SK-N-SH (cell line): ENCODE measurements at regions not wholly inside any gene's neighbourhood (a gene's known extent, or its start where the extent isn't known, plus 50 kb on each side); places are given as distances from the start of the nearest gene placed in this dataset.

Experiments
- CHD2 ChIP-seq: fragments of 150-350 bp; IDR thresholded peaks from 2 replicates; pipeline ENCODE4 v1.6.1; 2018; ENCODE audit warnings: low read length; ENCODE audit not compliant: partially characterized antibody
- EZH2phosphoT487 ChIP-seq: fragments of 200-600 bp; sonication (generic); IDR thresholded peaks from 2 replicates; pipeline ENCODE4 v1.6.1; 2017; ENCODE audit warnings: low read depth, mixed run types, mild to moderate bottlenecking, antibody characterized with exemption, moderate library complexity, borderline replicate concordance
- FOXM1 ChIP-seq: IDR thresholded peaks from 2 replicates; pipeline ENCODE4 v1.4.0; 2012; ENCODE audit warnings: low read depth, mild to moderate bottlenecking
- GATA2 ChIP-seq: sonication (generic); formaldehyde crosslinking; IDR thresholded peaks from 2 replicates; pipeline ENCODE4 v1.5.0; 2020; ENCODE audit warnings: mild to moderate bottlenecking, missing genetic modification reagents
- JUND ChIP-seq: IDR thresholded peaks from 2 replicates; pipeline ENCODE4 v1.4.0; 2012
- MEF2A ChIP-seq: IDR thresholded peaks from 2 replicates; pipeline ENCODE4 v1.4.0; 2012; ENCODE audit warnings: low read depth, borderline replicate concordance
- NRF1 ChIP-seq: IDR thresholded peaks from 2 replicates; pipeline ENCODE4 v1.6.1; 2012; ENCODE audit warnings: low read depth, mild to moderate bottlenecking, low read length
- POLR2AphosphoS5 ChIP-seq: IDR thresholded peaks from 2 replicates; pipeline ENCODE4 v1.6.1; 2012; ENCODE audit warnings: low read depth, low read length
- RAD21 ChIP-seq: IDR thresholded peaks from 2 replicates; pipeline ENCODE4 v1.6.1; 2012; ENCODE audit warnings: mild to moderate bottlenecking, low read length
- RCOR1 ChIP-seq: fragments of 150-350 bp; IDR thresholded peaks from 2 replicates; pipeline ENCODE4 v1.6.1; 2017; ENCODE audit warnings: antibody characterized with exemption, low read length
- RFX5 ChIP-seq: IDR thresholded peaks from 2 replicates; pipeline ENCODE4 v1.6.1; 2012; ENCODE audit warnings: mild to moderate bottlenecking, improper control_type of control experiment, low read length
- RXRA ChIP-seq: IDR thresholded peaks from 2 replicates; pipeline ENCODE4 v1.4.0; 2012; ENCODE audit warnings: low read depth, mild to moderate bottlenecking, borderline replicate concordance
- SIN3A ChIP-seq: IDR thresholded peaks from 2 replicates; pipeline ENCODE4 v1.6.1; 2012; ENCODE audit warnings: low read depth, mild to moderate bottlenecking, low read length, moderate library complexity, borderline replicate concordance
- SMC3 ChIP-seq: IDR thresholded peaks from 2 replicates; pipeline ENCODE4 v1.6.1; 2012; ENCODE audit warnings: low read depth, low read length, improper control_type of control experiment
- TAF1 ChIP-seq: IDR thresholded peaks from 2 replicates; pipeline ENCODE4 v1.6.1; 2012; ENCODE audit warnings: low read depth, mild to moderate bottlenecking, low read length, moderate library complexity, borderline replicate concordance
- TCF12 ChIP-seq: IDR thresholded peaks from 2 replicates; pipeline ENCODE4 v1.4.0; 2012
- TEAD4 ChIP-seq: IDR thresholded peaks from 2 replicates; pipeline ENCODE4 v1.4.0; 2012; ENCODE audit warnings: mild to moderate bottlenecking, borderline replicate concordance; ENCODE audit not compliant: insufficient read depth
- TF ChIP-seq, protein P1 (sequence below): fragments of 150-350 bp; IDR thresholded peaks from 2 replicates; pipeline ENCODE4 v1.6.1; 2016; ENCODE audit warnings: mild to moderate bottlenecking, low read depth, low read length
- TF ChIP-seq, protein P2 (sequence below): IDR thresholded peaks from 2 replicates; pipeline ENCODE4 v1.4.0; 2012; ENCODE audit warnings: low read depth, borderline replicate concordance
- TF ChIP-seq, protein P3 (sequence below): fragments of 150-350 bp; IDR thresholded peaks from 2 replicates; pipeline ENCODE4 v1.6.1; 2017; ENCODE audit warnings: antibody characterized with exemption, low read length, low read depth, borderline replicate concordance
- TF ChIP-seq, protein P4 (sequence below): IDR thresholded peaks from 2 replicates; pipeline ENCODE4 v1.4.0; 2012; ENCODE audit warnings: low read depth

DNA sequence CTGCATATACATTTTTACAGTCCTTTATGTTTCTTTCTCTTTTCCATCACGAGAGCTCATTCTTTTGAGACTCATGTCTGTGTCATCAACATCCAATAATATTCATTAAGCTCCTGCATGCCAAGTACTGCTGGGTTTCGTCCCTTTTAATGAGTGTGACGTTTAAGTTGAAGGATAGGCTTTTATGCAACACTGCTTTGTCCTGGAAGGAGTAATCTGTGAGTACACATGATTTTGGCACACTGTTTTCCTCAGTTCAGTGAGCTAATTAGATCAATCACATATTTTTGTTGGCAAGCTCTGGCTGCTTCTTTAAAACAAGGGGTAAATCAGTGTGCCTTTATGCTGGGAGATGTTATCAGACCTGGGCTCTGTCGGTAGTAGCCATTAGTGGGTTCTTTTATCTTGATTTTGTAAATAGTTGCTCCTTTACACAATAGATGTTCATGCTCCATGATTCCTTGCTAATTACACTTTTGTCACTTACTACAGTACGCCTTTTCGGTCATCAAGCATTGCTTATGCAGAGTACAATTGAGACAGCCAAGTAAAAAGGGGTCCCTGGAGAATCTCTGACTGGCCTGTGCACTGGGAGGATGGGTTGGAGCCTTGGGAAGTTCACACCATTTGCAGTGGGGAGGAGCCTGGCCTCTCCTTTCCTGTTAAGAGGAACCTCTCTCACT lies 132.6 kb downstream of the FHIP1A start (continued):
- TF ChIP-seq, protein P1, sequence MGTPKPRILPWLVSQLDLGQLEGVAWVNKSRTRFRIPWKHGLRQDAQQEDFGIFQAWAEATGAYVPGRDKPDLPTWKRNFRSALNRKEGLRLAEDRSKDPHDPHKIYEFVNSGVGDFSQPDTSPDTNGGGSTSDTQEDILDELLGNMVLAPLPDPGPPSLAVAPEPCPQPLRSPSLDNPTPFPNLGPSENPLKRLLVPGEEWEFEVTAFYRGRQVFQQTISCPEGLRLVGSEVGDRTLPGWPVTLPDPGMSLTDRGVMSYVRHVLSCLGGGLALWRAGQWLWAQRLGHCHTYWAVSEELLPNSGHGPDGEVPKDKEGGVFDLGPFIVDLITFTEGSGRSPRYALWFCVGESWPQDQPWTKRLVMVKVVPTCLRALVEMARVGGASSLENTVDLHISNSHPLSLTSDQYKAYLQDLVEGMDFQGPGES, result no peak
- peak; percentile 85 for TF ChIP-seq CHD2
- peak; percentile 82 for TF ChIP-seq JUND
- peak; percentile 97 for TF ChIP-seq GATA2 (CRISPR knock-in tag)
- TF ChIP-seq RFX5, result no peak
- peak; percentile 58; the same call in 1 of the 2 replicates for TF ChIP-seq FOXM1
- no peak for TF ChIP-seq SMC3
- TF ChIP-seq NRF1, result no peak
- peak; percentile 82 for TF ChIP-seq RCOR1
- TF ChIP-seq, protein P2, sequence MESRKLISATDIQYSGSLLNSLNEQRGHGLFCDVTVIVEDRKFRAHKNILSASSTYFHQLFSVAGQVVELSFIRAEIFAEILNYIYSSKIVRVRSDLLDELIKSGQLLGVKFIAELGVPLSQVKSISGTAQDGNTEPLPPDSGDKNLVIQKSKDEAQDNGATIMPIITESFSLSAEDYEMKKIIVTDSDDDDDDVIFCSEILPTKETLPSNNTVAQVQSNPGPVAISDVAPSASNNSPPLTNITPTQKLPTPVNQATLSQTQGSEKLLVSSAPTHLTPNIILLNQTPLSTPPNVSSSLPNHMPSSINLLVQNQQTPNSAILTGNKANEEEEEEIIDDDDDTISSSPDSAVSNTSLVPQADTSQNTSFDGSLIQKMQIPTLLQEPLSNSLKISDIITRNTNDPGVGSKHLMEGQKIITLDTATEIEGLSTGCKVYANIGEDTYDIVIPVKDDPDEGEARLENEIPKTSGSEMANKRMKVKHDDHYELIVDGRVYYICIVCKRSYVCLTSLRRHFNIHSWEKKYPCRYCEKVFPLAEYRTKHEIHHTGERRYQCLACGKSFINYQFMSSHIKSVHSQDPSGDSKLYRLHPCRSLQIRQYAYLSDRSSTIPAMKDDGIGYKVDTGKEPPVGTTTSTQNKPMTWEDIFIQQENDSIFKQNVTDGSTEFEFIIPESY, result peak; percentile 72; the same call in 1 of the 2 replicates
- no peak; the same call in 1 of the 2 replicates for TF ChIP-seq MEF2A
- peak; percentile 89; the same call in 1 of the 2 replicates for TF ChIP-seq SIN3A
- TF ChIP-seq, protein P3, sequence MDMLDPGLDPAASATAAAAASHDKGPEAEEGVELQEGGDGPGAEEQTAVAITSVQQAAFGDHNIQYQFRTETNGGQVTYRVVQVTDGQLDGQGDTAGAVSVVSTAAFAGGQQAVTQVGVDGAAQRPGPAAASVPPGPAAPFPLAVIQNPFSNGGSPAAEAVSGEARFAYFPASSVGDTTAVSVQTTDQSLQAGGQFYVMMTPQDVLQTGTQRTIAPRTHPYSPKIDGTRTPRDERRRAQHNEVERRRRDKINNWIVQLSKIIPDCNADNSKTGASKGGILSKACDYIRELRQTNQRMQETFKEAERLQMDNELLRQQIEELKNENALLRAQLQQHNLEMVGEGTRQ, result no peak
- peak; percentile 64; the same call in 1 of the 2 replicates for TF ChIP-seq RXRA
- peak; percentile 99 for TF ChIP-seq TCF12
- TF ChIP-seq RAD21, result peak; percentile 31; the same call in 1 of the 2 replicates
- TF ChIP-seq, protein P4, sequence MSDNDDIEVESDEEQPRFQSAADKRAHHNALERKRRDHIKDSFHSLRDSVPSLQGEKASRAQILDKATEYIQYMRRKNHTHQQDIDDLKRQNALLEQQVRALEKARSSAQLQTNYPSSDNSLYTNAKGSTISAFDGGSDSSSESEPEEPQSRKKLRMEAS, result peak; percentile 38; the same call in 1 of the 2 replicates
- peak; percentile 92 for TF ChIP-seq TEAD4
- TF ChIP-seq TAF1, result no peak
- peak; percentile 92 for TF ChIP-seq POLR2AphosphoS5
- no peak for TF ChIP-seq EZH2phosphoT487
- TF ChIP-seq, all 33 proteins: peak for 18
